Lower leg skin (tissue), 3 donors: ENCODE measurements at regions not wholly inside any gene's neighbourhood (a gene's known extent, or its start where the extent isn't known, plus 50 kb on each side); places are given as distances from the start of the nearest gene placed in this dataset.

Experiments used
- POLR2A ChIP-seq, 2 donors: fragments of 450-650 bp; IDR thresholded peaks; one replicate each; pipeline ENCODE4 v1.6.1; 2016 to 2017; ENCODE audit warnings: antibody characterized with exemption in 2 of 2, mild to moderate bottlenecking in 1 of 2, moderate library complexity in 1 of 2
- TF ChIP-seq, protein P1 (sequence below), 3 donors: fragments of 450-650 bp; IDR thresholded peaks; one replicate each; pipeline ENCODE4 v1.5.1; 2016; ENCODE audit warnings: antibody characterized with exemption in 3 of 3, mild to moderate bottlenecking in 3 of 3, moderate library complexity in 2 of 3

DNA sequence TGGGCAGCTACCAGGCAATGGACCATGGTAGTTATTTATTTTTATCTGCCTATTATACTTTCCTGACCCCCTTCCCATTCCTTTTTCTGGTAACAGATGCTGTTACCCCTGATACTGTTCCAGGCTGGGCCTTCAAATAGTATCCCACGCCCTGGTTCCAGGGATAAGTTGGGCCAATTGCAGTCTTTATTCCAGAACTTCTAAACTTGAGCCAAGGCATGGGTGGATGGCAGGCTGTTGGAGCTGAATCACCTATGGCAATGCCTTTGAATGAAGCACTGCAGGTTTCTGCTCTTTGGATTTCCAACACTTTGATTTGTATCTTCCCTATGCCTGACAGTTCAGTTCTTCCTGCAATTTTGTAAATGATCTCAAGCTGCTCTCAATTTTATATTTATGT is 99.2 kb upstream of the LHCGR start:
- TF ChIP-seq, protein P1, sequence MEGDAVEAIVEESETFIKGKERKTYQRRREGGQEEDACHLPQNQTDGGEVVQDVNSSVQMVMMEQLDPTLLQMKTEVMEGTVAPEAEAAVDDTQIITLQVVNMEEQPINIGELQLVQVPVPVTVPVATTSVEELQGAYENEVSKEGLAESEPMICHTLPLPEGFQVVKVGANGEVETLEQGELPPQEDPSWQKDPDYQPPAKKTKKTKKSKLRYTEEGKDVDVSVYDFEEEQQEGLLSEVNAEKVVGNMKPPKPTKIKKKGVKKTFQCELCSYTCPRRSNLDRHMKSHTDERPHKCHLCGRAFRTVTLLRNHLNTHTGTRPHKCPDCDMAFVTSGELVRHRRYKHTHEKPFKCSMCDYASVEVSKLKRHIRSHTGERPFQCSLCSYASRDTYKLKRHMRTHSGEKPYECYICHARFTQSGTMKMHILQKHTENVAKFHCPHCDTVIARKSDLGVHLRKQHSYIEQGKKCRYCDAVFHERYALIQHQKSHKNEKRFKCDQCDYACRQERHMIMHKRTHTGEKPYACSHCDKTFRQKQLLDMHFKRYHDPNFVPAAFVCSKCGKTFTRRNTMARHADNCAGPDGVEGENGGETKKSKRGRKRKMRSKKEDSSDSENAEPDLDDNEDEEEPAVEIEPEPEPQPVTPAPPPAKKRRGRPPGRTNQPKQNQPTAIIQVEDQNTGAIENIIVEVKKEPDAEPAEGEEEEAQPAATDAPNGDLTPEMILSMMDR (IDR thresholded peaks at IDR 0.05): no peak
- TF ChIP-seq POLR2A (IDR thresholded peaks at IDR 0.05): no peak
